Adrenal gland (tissue), 9 donors: ENCODE measurements at regions not wholly inside any gene's neighbourhood (a gene's known extent, or its start where the extent isn't known, plus 50 kb on each side); places are given as distances from the start of the nearest gene placed in this dataset.

Experiments
- DNase-seq, 7 donors: peaks; one replicate each; pipeline ENCODE4 v3.0.0-alpha.2; 2019 to 2020
- H3K27ac ChIP-seq, 5 donors: fragments of 200-600 bp; sonication (generic) in 4 of 5; 1 replicate in 3 of 5; 2 replicates in 2 of 5; pipeline versions ENCODE4 v1.5.1 to v1.8.0; 2016 to 2020; ENCODE audit warnings: mild to moderate bottlenecking in 1 of 5
- H3K27me3 ChIP-seq: fragments of 200-600 bp; 2 replicates; pipeline ENCODE4 v1.8.0; 2021
- H3K36me3 ChIP-seq, 2 donors: fragments of 200-600 bp; replicated peaks in 1 of 2; 1 replicate in 1 of 2; 2 replicates in 1 of 2; pipeline versions ENCODE4 v1.5.1 to v1.8.0; 2018 to 2022
- H3K4me1 ChIP-seq, 2 donors: fragments of 200-600 bp; replicated peaks in 1 of 2; 1 replicate in 1 of 2; 2 replicates in 1 of 2; pipeline versions ENCODE4 v1.5.1 to v1.8.0; 2018 to 2021
- H3K4me3 ChIP-seq, 4 donors: fragments of 200-600 bp; sonication (generic) in 3 of 4; one replicate each; pipeline ENCODE4 v1.5.1; 2016 to 2018
- H3K9me3 ChIP-seq, 3 donors: fragments of 200-600 bp; sonication (generic) in 1 of 3; replicated peaks in 1 of 3; 1 replicate in 2 of 3; 2 replicates in 1 of 3; pipeline versions ENCODE4 v1.5.1 to v1.8.0; 2016 to 2021
- POLR2A ChIP-seq, 2 donors: fragments of 450-650 bp; IDR thresholded peaks; one replicate each; pipeline ENCODE4 v1.6.1; 2017; ENCODE audit warnings: antibody characterized with exemption in 2 of 2, mild to moderate bottlenecking in 2 of 2, moderate library complexity in 1 of 2
- WGBS, 4 donors: extraction: QIAGEN DNeasy Blood & Tissue Kit in 2 of 4; methylation state at CpG; one replicate each; pipeline versions ENCODE4 v1.1.5 to v1.1.7; 2013 to 2017; 5-methylcytosine and 5-hydroxymethylcytosine counted together
- intact Hi-C, 2 donors: fragments of 100-400 bp; cut with DNase I; formaldehyde crosslinking; loops; one replicate each; pipeline versions ENCODE4 v1.14.1 to v1.15.0; 2022 to 2023
- TF ChIP-seq, protein P1 (sequence below), 6 experiments: fragments of 450-650 bp in 4 of 6; fragments of 200-600 bp in 2 of 6; sonication (generic) in 1 of 6; IDR thresholded peaks; 1 replicate in 5 of 6; 2 replicates in 1 of 6; pipeline versions ENCODE4 v1.5.1 to v1.8.0; 2016 to 2021; ENCODE audit warnings: antibody characterized with exemption in 6 of 6, mild to moderate bottlenecking in 2 of 6, moderate library complexity in 1 of 6
- donor health status: healthy with polysubstance abuse.
- donor health status: Bipolar disorder and iron deficiency.
- donor health status: DM: yes; HTN: yes; CAD: no.
- donor health status: DM: no; HTN: no; CAD: no.
- donor health status: DM: no; HTN: no; CAD: no.

DNA sequence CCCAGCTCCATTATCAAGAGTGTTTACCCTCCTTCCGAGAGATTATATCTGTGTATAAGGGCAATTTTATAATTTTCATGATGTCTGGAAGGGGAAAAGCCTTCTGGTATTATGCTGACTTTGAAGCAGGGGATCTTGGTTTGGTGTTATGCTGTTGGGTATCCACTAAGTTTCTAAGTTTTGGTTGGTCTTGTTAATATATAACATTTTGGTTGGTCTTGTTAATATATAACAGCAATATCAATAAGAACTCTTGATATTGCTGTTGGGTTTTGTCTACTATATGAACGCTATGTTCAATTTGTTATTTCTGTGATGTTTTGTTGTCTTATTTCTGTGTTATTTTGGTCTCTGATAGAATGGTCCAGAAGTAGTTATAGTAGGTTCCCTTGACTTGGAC is 349.2 kb upstream of the LRFN5 start:
- intact Hi-C loops: no loop called here

DNA sequence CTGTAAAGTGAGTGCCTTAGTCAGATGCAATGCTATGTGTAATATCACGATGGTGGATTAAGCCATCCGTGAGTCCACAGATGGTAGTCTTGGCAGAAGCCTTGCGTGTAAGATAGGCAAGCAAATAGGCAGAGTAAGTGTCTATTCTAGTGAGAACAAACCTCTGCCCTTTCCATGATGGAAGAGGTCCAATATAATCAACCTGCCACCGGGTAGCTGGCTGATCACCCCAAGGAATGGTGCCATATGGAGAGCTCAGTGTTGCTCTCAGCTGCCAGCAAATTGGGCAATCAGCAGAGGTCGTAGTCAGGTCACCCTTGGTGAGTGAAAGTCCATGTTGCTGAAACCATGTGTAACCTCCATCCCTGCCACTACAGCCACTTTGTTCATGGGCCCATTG is 371.2 kb upstream of the LRFN5 start:
- no peak overlapping the region for H3K4me3 ChIP-seq
- H3K27ac ChIP-seq: no peak overlapping the region
- H3K4me1 ChIP-seq: no peaks in the 10 kb centered on the region
- H3K36me3 ChIP-seq: no peaks in the 10 kb centered on the region
- H3K27me3 ChIP-seq: no peaks in the 10 kb centered on the region
- 76 to 91% (median 80%) methylated on average over 5 of the region's 5 CpGs for WGBS, 4 donors
- intact Hi-C loops: no loop called here
- no peaks in the 10 kb centered on the region for H3K9me3 ChIP-seq
- DNase-seq: no peak
- no peak for TF ChIP-seq POLR2A (IDR thresholded peaks at IDR 0.05)
- TF ChIP-seq, protein P1, sequence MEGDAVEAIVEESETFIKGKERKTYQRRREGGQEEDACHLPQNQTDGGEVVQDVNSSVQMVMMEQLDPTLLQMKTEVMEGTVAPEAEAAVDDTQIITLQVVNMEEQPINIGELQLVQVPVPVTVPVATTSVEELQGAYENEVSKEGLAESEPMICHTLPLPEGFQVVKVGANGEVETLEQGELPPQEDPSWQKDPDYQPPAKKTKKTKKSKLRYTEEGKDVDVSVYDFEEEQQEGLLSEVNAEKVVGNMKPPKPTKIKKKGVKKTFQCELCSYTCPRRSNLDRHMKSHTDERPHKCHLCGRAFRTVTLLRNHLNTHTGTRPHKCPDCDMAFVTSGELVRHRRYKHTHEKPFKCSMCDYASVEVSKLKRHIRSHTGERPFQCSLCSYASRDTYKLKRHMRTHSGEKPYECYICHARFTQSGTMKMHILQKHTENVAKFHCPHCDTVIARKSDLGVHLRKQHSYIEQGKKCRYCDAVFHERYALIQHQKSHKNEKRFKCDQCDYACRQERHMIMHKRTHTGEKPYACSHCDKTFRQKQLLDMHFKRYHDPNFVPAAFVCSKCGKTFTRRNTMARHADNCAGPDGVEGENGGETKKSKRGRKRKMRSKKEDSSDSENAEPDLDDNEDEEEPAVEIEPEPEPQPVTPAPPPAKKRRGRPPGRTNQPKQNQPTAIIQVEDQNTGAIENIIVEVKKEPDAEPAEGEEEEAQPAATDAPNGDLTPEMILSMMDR (IDR thresholded peaks at IDR 0.05): no peak

More for the DNA sequence above, 349.2 kb upstream of the LRFN5 start:
- no peaks in the 10 kb centered on the region for H3K27me3 ChIP-seq
- no peak for DNase-seq
- H3K4me3 ChIP-seq: no peak overlapping the region
- TF ChIP-seq POLR2A (IDR thresholded peaks at IDR 0.05): no peak
- TF ChIP-seq, protein P1 (IDR thresholded peaks at IDR 0.05): no peak
- no peaks in the 10 kb centered on the region for H3K9me3 ChIP-seq
- no peaks in the 10 kb centered on the region for H3K4me1 ChIP-seq
- H3K36me3 ChIP-seq: no peaks in the 10 kb centered on the region
- 74 to 83% (median 79%) methylated on average over 2 of the region's 2 CpGs for WGBS, 4 donors
- no peak overlapping the region for H3K27ac ChIP-seq

DNA sequence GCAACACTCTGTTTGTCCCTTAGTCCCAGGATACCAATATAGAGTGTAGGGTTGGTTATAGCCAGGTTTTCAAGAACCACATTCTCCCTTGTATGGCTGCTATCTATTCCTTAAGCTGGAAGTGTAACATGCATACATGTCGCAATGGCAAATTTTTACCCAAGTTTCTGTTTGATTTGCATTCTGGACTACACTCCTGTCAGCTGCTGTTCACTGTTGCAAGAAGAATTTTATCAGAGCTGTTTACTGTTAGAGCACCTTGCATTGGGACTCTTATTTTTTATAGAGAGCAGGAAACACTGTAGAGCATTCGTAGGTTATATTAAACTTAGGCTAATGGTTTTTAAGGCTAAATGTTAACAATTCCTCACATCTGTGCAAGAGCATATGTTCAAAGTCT is 376.0 kb upstream of the LRFN5 start:
- TF ChIP-seq, protein P1 (IDR thresholded peaks at IDR 0.05): no peak
- no peak for TF ChIP-seq POLR2A (IDR thresholded peaks at IDR 0.05)
- WGBS, 4 donors: 75 to 87% (median 84%) methylated on average over 2 of the region's 2 CpGs
- no peaks in the 10 kb centered on the region for H3K9me3 ChIP-seq
- no peak for DNase-seq
- H3K4me1 ChIP-seq: no peaks in the 10 kb centered on the region
- no peak overlapping the region for H3K4me3 ChIP-seq
- no peaks in the 10 kb centered on the region for H3K36me3 ChIP-seq
- H3K27ac ChIP-seq: no peak overlapping the region
- no peaks in the 10 kb centered on the region for H3K27me3 ChIP-seq
- intact Hi-C loops: no loop called here

DNA sequence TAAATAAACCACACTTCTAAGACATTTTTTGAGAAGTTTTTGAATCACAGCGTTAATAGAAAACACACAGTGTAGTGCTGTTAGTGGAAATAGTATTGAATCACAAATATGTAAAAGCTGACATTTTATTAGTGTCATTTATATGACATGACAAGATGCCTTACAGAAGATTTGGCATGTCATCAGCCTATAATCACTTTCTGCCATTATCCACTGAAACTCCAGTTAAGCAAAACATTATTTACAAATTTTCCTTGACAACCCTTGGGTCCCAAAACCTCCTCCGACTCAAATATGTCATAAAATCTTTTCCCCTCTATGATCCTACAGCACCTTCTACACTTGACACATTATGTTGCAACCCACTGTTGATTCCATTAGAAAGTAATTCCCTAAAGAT is 376.9 kb upstream of the LRFN5 start:
- Histone ChIP-seq H3K36me3 (no peaks in the 10 kb centered on the region), H3K9me3 (no peaks in the 10 kb centered on the region), H3K4me3 (no peak overlapping the region), H3K27me3 (no peaks in the 10 kb centered on the region), H3K4me1 (no peaks in the 10 kb centered on the region), H3K27ac (no peak overlapping the region)
- TF ChIP-seq, protein P1 (IDR thresholded peaks at IDR 0.05): no peak
- no peak for TF ChIP-seq POLR2A (IDR thresholded peaks at IDR 0.05)
- intact Hi-C loops: no loop called here
- WGBS, 4 donors: 74 to 87% (median 78%) methylated on average over 2 of the region's 2 CpGs
- no peak for DNase-seq
